LNCaP clone FGC (cell line): ENCODE measurements at regions not wholly inside any gene's neighbourhood (a gene's known extent, or its start where the extent isn't known, plus 50 kb on each side); places are given as distances from the start of the nearest gene placed in this dataset.

Experiments used
- DNase-seq: peaks from one replicate; pipeline ENCODE4 v3.0.0-alpha.2; 2011; ENCODE audit warnings: low read depth
- H3K4me3 ChIP-seq: 2 replicates; pipeline ENCODE4 v1.5.1; 2011; ENCODE audit warnings: mild to moderate bottlenecking, low read depth, low read length, control low read depth
- CTCF ChIP-seq: IDR thresholded peaks from 2 replicates; pipeline ENCODE4 v1.5.1; 2012; ENCODE audit warnings: mild to moderate bottlenecking; ENCODE audit not compliant: control insufficient read depth, insufficient read depth; ENCODE audit errors: extremely low read depth

DNA sequence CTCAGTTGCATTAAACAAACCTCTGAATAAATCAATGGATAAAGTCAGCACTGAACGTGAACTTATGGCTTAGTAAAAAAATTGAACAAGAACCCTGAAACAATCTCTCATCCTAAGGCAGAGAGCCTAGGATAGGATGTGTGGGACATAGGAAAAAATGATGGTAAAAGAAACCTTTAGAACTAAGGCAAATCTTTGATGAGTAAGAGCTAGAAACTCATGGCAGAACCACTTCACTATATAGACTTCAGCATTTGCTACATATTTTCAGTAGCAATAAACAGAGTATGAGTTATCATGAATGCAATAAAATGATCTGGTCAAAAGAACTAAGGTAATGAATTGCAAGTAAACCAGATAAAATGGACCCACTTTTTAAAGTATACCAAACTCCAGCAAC, 725.8 kb upstream of the DPPA4 start:
- TF ChIP-seq CTCF, result no peak
- no peak for DNase-seq

GRCh38 chr3:110066206-110066605, 728.9 kb upstream of the DPPA4 start:
- no peak overlapping the region for H3K4me3 ChIP-seq
- TF ChIP-seq CTCF, result no peak
- DNase-seq, result no peak

More for the DNA sequence above, 725.8 kb upstream of the DPPA4 start:
- H3K4me3 ChIP-seq, result no peak overlapping the region

- no peak for TF ChIP-seq CTCF
- H3K4me3 ChIP-seq, result no peak overlapping the region
- no peak for DNase-seq
Measured at GRCh38 chr3:110067527-110067926, 730.2 kb upstream of the DPPA4 start.

DNA sequence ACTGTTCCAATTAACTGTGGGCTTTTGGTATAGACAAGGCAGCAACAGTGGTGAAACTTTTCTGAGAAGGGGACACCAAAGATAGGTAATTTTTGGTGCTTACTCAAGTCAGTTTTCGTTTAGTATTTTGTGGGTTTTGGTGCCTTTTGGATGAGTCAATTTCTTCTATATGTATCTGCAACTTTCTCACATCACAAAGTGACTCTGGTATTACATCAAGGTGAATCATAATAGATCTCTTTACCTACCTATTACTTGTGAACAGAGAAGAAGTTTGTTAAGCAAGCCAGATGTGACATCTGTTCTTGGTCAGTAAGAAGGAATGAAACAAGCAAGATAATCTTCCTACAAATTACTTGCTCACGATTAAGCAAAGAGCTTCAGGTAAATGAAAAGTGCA, 732.4 kb upstream of the DPPA4 start:
- no peak overlapping the region for H3K4me3 ChIP-seq
- no peak for TF ChIP-seq CTCF
- DNase-seq, result no peak

GRCh38 chr3:110070161-110070916, 733.0 kb upstream of the DPPA4 start:
- H3K4me3 ChIP-seq, result no peak overlapping the region
- DNase-seq, result no peak
- no peak for TF ChIP-seq CTCF

GRCh38 chr3:110074095-110074494, 736.7 kb upstream of the DPPA4 start:
- TF ChIP-seq CTCF, result no peak
- no peak for DNase-seq
- H3K4me3 ChIP-seq, result no peak overlapping the region

- TF ChIP-seq CTCF, result no peak
- H3K4me3 ChIP-seq, result no peak overlapping the region
- DNase-seq, result no peak
Measured at GRCh38 chr3:110077093-110077492, 739.7 kb upstream of the DPPA4 start.
